GM13977 (cell line): ENCODE measurements at regions not wholly inside any gene's neighbourhood (a gene's known extent, or its start where the extent isn't known, plus 50 kb on each side); places are given as distances from the start of the nearest gene placed in this dataset.

Experiments
- DNase-seq: peaks from one replicate; pipeline ENCODE4 v3.0.0; 2012; ENCODE audit warnings: low spot score
- CTCF ChIP-seq: IDR thresholded peaks from 2 replicates; pipeline ENCODE4 v1.5.1; 2012; ENCODE audit warnings: mild to moderate bottlenecking, control low read depth; ENCODE audit not compliant: insufficient read depth; ENCODE audit errors: extremely low read depth, missing control alignments
- in situ Hi-C: fragments of 300-500 bp; cut with MboI; formaldehyde crosslinking; loops from one replicate; pipeline ENCODE4 v1.12.0; 2022; ENCODE audit warnings: low sequenced_read_pairs, low pct_unique_long_range_greater_than_20kb, mixed read lengths, inconsistent platforms; ENCODE audit not compliant: unreplicated experiment

GRCh38 chr10:28897617-28898464, 220.5 kb downstream of the BAMBI start:
- TF ChIP-seq CTCF, result no peak
- DNase-seq, result no peak
- in situ Hi-C loops, result no loop called here

- DNase-seq, result no peak
- in situ Hi-C loops, result no loop called here
Measured at GRCh38 chr10:28902215-28902614, 224.9 kb downstream of the BAMBI start.

DNA sequence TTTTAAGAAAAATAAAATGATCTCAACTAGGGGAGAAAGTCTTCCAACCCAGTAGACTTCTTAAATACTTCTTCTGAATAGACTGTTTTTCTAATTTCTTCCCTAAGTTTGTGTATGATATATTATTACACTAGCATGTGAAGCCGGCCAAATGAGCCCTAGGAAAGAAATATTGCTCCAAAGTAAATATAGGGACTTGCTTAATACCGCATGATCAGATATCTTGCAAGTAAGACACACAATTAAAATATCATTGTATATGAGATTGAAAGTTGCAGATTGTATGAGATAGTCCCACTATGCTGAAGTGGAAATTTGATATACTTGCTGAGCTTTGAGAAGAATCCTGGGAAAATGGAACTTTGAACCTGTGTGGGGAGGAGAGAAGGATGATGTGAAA, 225.7 kb downstream of the BAMBI start:
- in situ Hi-C loops, result no loop called here
- DNase-seq, result no peak
- no peak for TF ChIP-seq CTCF

More at GRCh38 chr10:28902215-28902614, 224.9 kb downstream of the BAMBI start:
- TF ChIP-seq CTCF, result no peak

DNA sequence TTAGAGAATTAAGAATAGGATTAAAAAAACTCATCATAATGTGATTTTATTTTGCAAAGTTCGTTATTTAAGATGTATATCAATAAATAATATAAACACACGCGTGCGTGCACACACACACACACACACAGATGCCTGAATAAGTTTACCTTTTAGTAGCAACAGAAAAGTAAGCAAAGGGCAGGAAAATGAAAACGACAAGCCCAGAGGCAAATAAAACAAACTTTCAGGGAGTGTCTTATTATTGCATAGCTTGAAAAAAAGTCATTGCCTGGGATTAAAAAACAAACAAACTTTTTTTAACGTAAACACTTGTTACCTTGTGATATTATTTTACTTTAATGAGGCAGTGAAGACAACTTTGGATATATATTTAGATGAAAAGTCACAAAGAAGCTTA, 226.4 kb downstream of the BAMBI start:
- no peak for DNase-seq
- no peak for TF ChIP-seq CTCF
- in situ Hi-C loops, result no loop called here

GRCh38 chr10:28905371-28905770, 228.1 kb downstream of the BAMBI start:
- in situ Hi-C loops, result no loop called here
- DNase-seq, result no peak
- no peak for TF ChIP-seq CTCF

DNA sequence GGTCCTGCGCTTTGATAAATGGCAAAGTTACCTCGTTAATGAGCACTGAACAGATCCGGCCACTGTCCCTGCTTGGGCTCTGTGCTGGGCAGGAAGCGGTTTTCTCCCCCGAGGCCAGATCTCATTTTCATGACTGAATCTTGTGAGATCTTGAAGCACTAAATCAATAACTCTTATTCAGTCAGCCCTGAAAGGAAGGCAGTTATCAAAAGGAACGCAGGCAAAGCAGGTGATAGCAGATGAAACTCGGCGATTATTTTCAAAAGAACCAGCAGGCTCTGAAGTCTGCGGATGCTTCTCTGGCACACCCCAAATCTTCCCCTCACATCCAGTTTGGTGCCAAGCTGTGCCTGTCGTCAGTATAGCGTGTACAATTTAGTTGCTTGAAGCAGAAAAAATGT, 228.7 kb downstream of the BAMBI start:
- no peak for TF ChIP-seq CTCF
- no peak for DNase-seq
- in situ Hi-C loops, result no loop called here

- no peak for TF ChIP-seq CTCF
- in situ Hi-C loops, result no loop called here
- no peak for DNase-seq
Measured at GRCh38 chr10:28906415-28906814, 229.1 kb downstream of the BAMBI start.
